Heart left ventricle (tissue), 13 donors: ENCODE measurements at regions not wholly inside any gene's neighbourhood (a gene's known extent, or its start where the extent isn't known, plus 50 kb on each side); places are given as distances from the start of the nearest gene placed in this dataset.

Experiments used
- POLR2A ChIP-seq, 2 donors: fragments of 450-650 bp; IDR thresholded peaks; one replicate each; pipeline ENCODE4 v1.6.1; 2017; ENCODE audit warnings: antibody characterized with exemption in 2 of 2, mild to moderate bottlenecking in 2 of 2, moderate library complexity in 2 of 2
- TF ChIP-seq, protein P1 (sequence below), 12 donors: fragments of 200-600 bp; sonication (generic) in 4 of 12; IDR thresholded peaks; one replicate each; pipeline versions ENCODE4 v1.5.0 to v1.8.0; 2018 to 2022; ENCODE audit warnings: antibody characterized with exemption in 12 of 12, mild to moderate bottlenecking in 5 of 12
- donor health status: ischemic (EF 13 %, LVEDD 7.1; RV severe dilation, severe dysfunction).
- donor health status: DM: no; HTN: yes; CAD: no.
- donor health status: DM: no; HTN: no; CAD: no.
- donor health status: ischemic (EF 25% LVEDD 6.9; RV normal size, moderate dysfunction).
- donor health status: ischemic (EF 25% LVEDD 5.7; RV mildly dilated, moderate dysfunction).
- donor health status: ischemic (EF 35%, LVEDD 5.7; RV mildly dilated, moderate dysfunction).
- donor health status: nonischemic (EF 11% LVEDD 7.7; RV severe dilation, severe dysfunction).
- donor health status: DM: yes; HTN: yes; CAD: no.
- donor health status: PGD.
- donor health status: ischemic (EF 29% LVEDD 5.4; RV normal size, mild dysfunction).
- donor health status: nonischemic (EF 23%, LVEDD 6.1; RV moderate dilation, normal function).

DNA sequence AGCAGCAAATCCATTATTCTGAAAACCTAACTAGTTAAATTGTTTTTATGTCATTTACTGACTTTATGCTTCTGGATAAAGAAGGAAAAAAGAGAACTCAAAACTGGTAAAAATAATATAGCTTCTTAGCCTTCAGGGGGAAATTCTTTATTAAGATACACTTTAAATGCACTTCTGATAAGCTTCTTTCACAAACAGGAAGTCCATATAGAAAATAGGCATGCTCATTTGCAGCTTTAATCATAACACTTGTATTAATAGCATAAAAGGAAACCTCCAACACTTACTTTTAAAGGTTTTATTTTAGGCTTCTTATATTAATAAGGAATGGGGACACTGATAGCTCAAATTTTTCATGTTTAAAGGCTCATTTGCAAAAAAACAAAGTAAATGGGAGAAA, 538.0 kb upstream of the SLC35B3 start:
- TF ChIP-seq, protein P1, sequence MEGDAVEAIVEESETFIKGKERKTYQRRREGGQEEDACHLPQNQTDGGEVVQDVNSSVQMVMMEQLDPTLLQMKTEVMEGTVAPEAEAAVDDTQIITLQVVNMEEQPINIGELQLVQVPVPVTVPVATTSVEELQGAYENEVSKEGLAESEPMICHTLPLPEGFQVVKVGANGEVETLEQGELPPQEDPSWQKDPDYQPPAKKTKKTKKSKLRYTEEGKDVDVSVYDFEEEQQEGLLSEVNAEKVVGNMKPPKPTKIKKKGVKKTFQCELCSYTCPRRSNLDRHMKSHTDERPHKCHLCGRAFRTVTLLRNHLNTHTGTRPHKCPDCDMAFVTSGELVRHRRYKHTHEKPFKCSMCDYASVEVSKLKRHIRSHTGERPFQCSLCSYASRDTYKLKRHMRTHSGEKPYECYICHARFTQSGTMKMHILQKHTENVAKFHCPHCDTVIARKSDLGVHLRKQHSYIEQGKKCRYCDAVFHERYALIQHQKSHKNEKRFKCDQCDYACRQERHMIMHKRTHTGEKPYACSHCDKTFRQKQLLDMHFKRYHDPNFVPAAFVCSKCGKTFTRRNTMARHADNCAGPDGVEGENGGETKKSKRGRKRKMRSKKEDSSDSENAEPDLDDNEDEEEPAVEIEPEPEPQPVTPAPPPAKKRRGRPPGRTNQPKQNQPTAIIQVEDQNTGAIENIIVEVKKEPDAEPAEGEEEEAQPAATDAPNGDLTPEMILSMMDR (IDR thresholded peaks at IDR 0.05) = no peak
- no peak for TF ChIP-seq POLR2A (IDR thresholded peaks at IDR 0.05)
